Activated naive CD4-positive, alpha-beta T cell (primary cell): ENCODE measurements at regions not wholly inside any gene's neighbourhood (a gene's known extent, or its start where the extent isn't known, plus 50 kb on each side); places are given as distances from the start of the nearest gene placed in this dataset.

Source experiments
- DNase-seq, 4 experiments: peaks; one replicate each; lab custom pipeline; 2025; lab: John Stamatoyannopoulos, UW

GRCh38 chr2:173766537-173767289 lies 198.5 kb downstream of the SP3 start:
- no peak for DNase-seq

GRCh38 chr2:173770947-173771678 lies 194.1 kb downstream of the SP3 start:
- no peak for DNase-seq

- no peak for DNase-seq
These were observed 193.0 kb downstream of the SP3 start for GRCh38 chr2:173772205-173772604.

GRCh38 chr2:173773076-173773475 lies 192.1 kb downstream of the SP3 start:
- no peak for DNase-seq

GRCh38 chr2:173775440-173775839 lies 189.7 kb downstream of the SP3 start:
- DNase-seq, result no peak

GRCh38 chr2:173782681-173783080 lies 182.5 kb downstream of the SP3 start:
- no peak for DNase-seq

- DNase-seq, result no peak
These were observed 181.8 kb downstream of the SP3 start for GRCh38 chr2:173783382-173783781.

- no peak for DNase-seq
These were observed 179.4 kb downstream of the SP3 start for GRCh38 chr2:173785813-173786212.

- no peak for DNase-seq
These were observed 173.7 kb downstream of the SP3 start for GRCh38 chr2:173791502-173791901.

GRCh38 chr2:173792166-173792565 lies 173.0 kb downstream of the SP3 start:
- DNase-seq, result no peak

GRCh38 chr2:173792741-173793140 lies 172.4 kb downstream of the SP3 start:
- DNase-seq, result no peak

- no peak for DNase-seq
These were observed 171.2 kb downstream of the SP3 start for GRCh38 chr2:173793709-173794565.

- DNase-seq, result no peak
These were observed 167.4 kb downstream of the SP3 start for GRCh38 chr2:173797586-173798263.

GRCh38 chr2:173802518-173802917 lies 162.7 kb downstream of the SP3 start:
- no peak for DNase-seq

GRCh38 chr2:173803449-173803848 lies 161.7 kb downstream of the SP3 start:
- DNase-seq, result no peak

- no peak for DNase-seq
These were observed 158.4 kb downstream of the SP3 start for GRCh38 chr2:173806761-173807160.

GRCh38 chr2:173808718-173809117 lies 156.5 kb downstream of the SP3 start:
- DNase-seq, result no peak

- DNase-seq, result no peak
These were observed 152.9 kb downstream of the SP3 start for GRCh38 chr2:173812321-173812720.

GRCh38 chr2:173814306-173814705 lies 150.9 kb downstream of the SP3 start:
- no peak for DNase-seq

GRCh38 chr2:173815772-173816171 lies 149.4 kb downstream of the SP3 start:
- no peak for DNase-seq

- DNase-seq, result no peak
These were observed 147.6 kb downstream of the SP3 start for GRCh38 chr2:173817582-173817981.

GRCh38 chr2:173818285-173818684 lies 146.9 kb downstream of the SP3 start:
- no peak for DNase-seq
